H9 (cell line): ENCODE measurements at regions not wholly inside any gene's neighbourhood (a gene's known extent, or its start where the extent isn't known, plus 50 kb on each side); places are given as distances from the start of the nearest gene placed in this dataset.

Experiments used
- DNase-seq: peaks from one replicate; pipeline ENCODE4 v3.0.0-alpha.2; 2017
- H2AFZ ChIP-seq: one replicate; pipeline ENCODE4 v1.6.1; 2013; ENCODE audit warnings: mild to moderate bottlenecking, low read length, control low read depth, moderate library complexity
- H2AK5ac ChIP-seq: 2 replicates; pipeline ENCODE4 v1.6.1; 2013; ENCODE audit warnings: low read length, control low read depth, mixed read lengths; ENCODE audit not compliant: insufficient read length
- H2BK120ac ChIP-seq: one replicate; pipeline ENCODE4 v1.6.1; 2013; ENCODE audit warnings: low read depth, mild to moderate bottlenecking, low read length, control low read depth, inconsistent platforms; ENCODE audit not compliant: poor library complexity, severe bottlenecking
- H2BK12ac ChIP-seq: 2 replicates; pipeline ENCODE4 v1.6.1; 2013; ENCODE audit warnings: low read length, control low read depth, mixed read lengths, low read depth; ENCODE audit not compliant: insufficient read length
- H2BK15ac ChIP-seq: 2 replicates; pipeline ENCODE4 v1.6.1; 2013; ENCODE audit warnings: low read depth, low read length, control low read depth
- H2BK20ac ChIP-seq: one replicate; pipeline ENCODE4 v1.6.1; 2013; ENCODE audit warnings: low read depth, mild to moderate bottlenecking, low read length, control low read depth, inconsistent platforms; ENCODE audit not compliant: poor library complexity, severe bottlenecking
- H2BK5ac ChIP-seq: 2 replicates; pipeline ENCODE4 v1.6.1; 2013; ENCODE audit warnings: low read length, control low read depth, mixed read lengths; ENCODE audit not compliant: insufficient read length
- H3K14ac ChIP-seq: 2 replicates; pipeline ENCODE4 v1.6.1; 2013; ENCODE audit warnings: low read length, control low read depth; ENCODE audit not compliant: insufficient read depth
- H3K18ac ChIP-seq: 2 replicates; pipeline ENCODE4 v1.6.1; 2013; ENCODE audit warnings: low read depth, mild to moderate bottlenecking, mixed read lengths, low read length, control low read depth; ENCODE audit not compliant: insufficient read length
- H3K23ac ChIP-seq: 2 replicates; pipeline ENCODE4 v1.6.1; 2013; ENCODE audit warnings: low read length, control low read depth, mixed read lengths, low read depth; ENCODE audit not compliant: insufficient read length
- H3K23me2 ChIP-seq: 2 replicates; pipeline ENCODE4 v1.6.1; 2013; ENCODE audit warnings: low read depth, mild to moderate bottlenecking, mixed read lengths, low read length, control low read depth; ENCODE audit not compliant: insufficient read length, poor library complexity, severe bottlenecking
- H3K27ac ChIP-seq: 2 replicates; pipeline ENCODE4 v1.5.1; 2013; ENCODE audit warnings: low read length, control low read depth, mixed read lengths, low read depth; ENCODE audit not compliant: insufficient read length
- H3K27me3 ChIP-seq: 2 replicates; pipeline ENCODE4 v1.6.1; 2013; ENCODE audit warnings: low read length, control low read depth, inconsistent platforms; ENCODE audit not compliant: insufficient read depth
- H3K4ac ChIP-seq: 2 replicates; pipeline ENCODE4 v1.6.1; 2013; ENCODE audit warnings: low read depth, mild to moderate bottlenecking, control low read depth, inconsistent platforms, low read length, moderate library complexity
- H3K4me1 ChIP-seq: 2 replicates; pipeline ENCODE4 v1.6.1; 2013; ENCODE audit warnings: low read length, control low read depth, inconsistent platforms; ENCODE audit not compliant: insufficient read depth
- H3K4me2 ChIP-seq: 2 replicates; pipeline ENCODE4 v1.6.1; 2013; ENCODE audit warnings: low read length, control low read depth, mixed read lengths; ENCODE audit not compliant: insufficient read length, insufficient read depth
- H3K56ac ChIP-seq: 2 replicates; pipeline ENCODE4 v1.6.1; 2013; ENCODE audit warnings: low read depth, mild to moderate bottlenecking, mixed read lengths, low read length, control low read depth; ENCODE audit not compliant: insufficient read length
- H3K79me1 ChIP-seq: 2 replicates; pipeline ENCODE4 v1.6.1; 2013; ENCODE audit warnings: low read depth, mild to moderate bottlenecking, moderate library complexity, low read length, control low read depth, inconsistent platforms; ENCODE audit not compliant: insufficient read depth, poor library complexity, severe bottlenecking
- H3K79me2 ChIP-seq: 2 replicates; pipeline ENCODE4 v1.6.1; 2013; ENCODE audit warnings: low read length, control low read depth, inconsistent platforms; ENCODE audit not compliant: insufficient read depth
- H3K9ac ChIP-seq: 2 replicates; pipeline ENCODE4 v1.6.1; 2013; ENCODE audit warnings: low read length, control low read depth, mixed read lengths; ENCODE audit not compliant: insufficient read length; ENCODE audit errors: extremely low read depth
- H3K9me3 ChIP-seq: one replicate; pipeline ENCODE4 v1.6.1; 2013; ENCODE audit warnings: low read depth, low read length, inconsistent platforms; ENCODE audit not compliant: control insufficient read depth
- H3T11ph ChIP-seq: one replicate; pipeline ENCODE4 v1.6.1; 2013; ENCODE audit warnings: mild to moderate bottlenecking, low read length, control low read depth, inconsistent platforms
- H4K20me1 ChIP-seq: one replicate; pipeline ENCODE4 v1.6.1; 2013; ENCODE audit not compliant: control insufficient read depth, insufficient read length, insufficient read depth
- H4K5ac ChIP-seq: 2 replicates; pipeline ENCODE4 v1.6.1; 2013; ENCODE audit warnings: low read depth, mild to moderate bottlenecking, mixed read lengths, low read length, control low read depth; ENCODE audit not compliant: insufficient read length
- H4K8ac ChIP-seq: replicated peaks from 2 replicates; pipeline ENCODE4 v1.6.1; 2013; ENCODE audit warnings: low read length, control low read depth, mixed read lengths, low read depth; ENCODE audit not compliant: insufficient read length
- H4K91ac ChIP-seq: 2 replicates; pipeline ENCODE4 v1.6.1; 2013; ENCODE audit warnings: low read depth, mild to moderate bottlenecking, moderate library complexity, mixed read lengths, low read length, control low read depth; ENCODE audit not compliant: insufficient read length
- H3K27ac Mint-ChIP-seq, 3 experiments: 2 replicates in 2 of 3; 3 replicates in 1 of 3; pipeline ENCODE4 v1.8.0; 2020 to 2021; ENCODE audit warnings: mixed read lengths in 3 of 3, mild to moderate bottlenecking in 1 of 3, moderate library complexity in 1 of 3
- H3K27me3 Mint-ChIP-seq: 2 replicates; pipeline ENCODE4 v1.8.0; 2021; ENCODE audit warnings: low read depth, mild to moderate bottlenecking, moderate library complexity, mixed read lengths
- H3K36me3 Mint-ChIP-seq, 3 experiments: 2 replicates in 2 of 3; 3 replicates in 1 of 3; pipeline ENCODE4 v1.8.0; 2020 to 2021; ENCODE audit warnings: low read depth in 3 of 3, mixed read lengths in 3 of 3; ENCODE audit not compliant: insufficient read depth in 1 of 3
- H3K4me1 Mint-ChIP-seq, 2 experiments: 2 replicates each; pipeline ENCODE4 v1.8.0; 2020; ENCODE audit warnings: mixed read lengths in 2 of 2
- H3K4me3 Mint-ChIP-seq, 2 experiments: 2 replicates in 1 of 2; 3 replicates in 1 of 2; pipeline ENCODE4 v1.8.0; 2020 to 2021; ENCODE audit warnings: mild to moderate bottlenecking in 2 of 2, mixed read lengths in 2 of 2, moderate library complexity in 1 of 2
- H3K9me3 Mint-ChIP-seq, 2 experiments: 2 replicates in 1 of 2; 3 replicates in 1 of 2; pipeline ENCODE4 v1.8.0; 2020; ENCODE audit warnings: mild to moderate bottlenecking in 2 of 2, mixed read lengths in 2 of 2, moderate library complexity in 1 of 2
- WGBS: extraction: QIAGEN DNeasy Blood & Tissue Kit; methylation state at CpG from one replicate; pipeline ENCODE4 v1.1.7; 2013; ENCODE audit warnings: missing lambda C conversion rate, low lambda C conversion rate, mixed read lengths; ENCODE audit not compliant: insufficient read length; ENCODE audit errors: extremely low coverage; 5-methylcytosine and 5-hydroxymethylcytosine counted together
- TF ChIP-seq, protein P1 (sequence below): fragments of 200-600 bp; sonication (generic); conservative IDR thresholded peaks from 3 replicates; pipeline ENCODE4 v1.8.0; 2021; ENCODE audit warnings: antibody characterized with exemption, mild to moderate bottlenecking

GRCh38 chr2:207351171-207351570 lies 178.6 kb upstream of the CREB1 start:
- no peak overlapping the region for H2BK20ac ChIP-seq
- no peak overlapping the region for H4K8ac ChIP-seq
- no CpG with 5 or more reads among the region's 1 CpG for WGBS
- no peak overlapping the region for H2BK5ac ChIP-seq
- no peak overlapping the region for H2BK12ac ChIP-seq
- no peaks in the 10 kb centered on the region for H3K27me3 ChIP-seq
- Mint-ChIP-seq H3K4me1 (peaks cover 11 to 15% of the 10 kb centered on the region in 2 experiments), H3K4me3 (no peak overlapping the region), H3K27me3 (no peaks in the 10 kb centered on the region), H3K27ac (no peak overlapping the region), H3K9me3 (peaks cover 14 to 18% of the 10 kb centered on the region in 2 experiments), H3K36me3 (peaks cover 9 to 14% (median 14%) of the 10 kb centered on the region in 3 experiments)
- H2BK15ac ChIP-seq, result no peak overlapping the region
- H3K9me3 ChIP-seq, result no peaks in the 10 kb centered on the region
- no peak overlapping the region for H2AK5ac ChIP-seq
- H2AFZ ChIP-seq, result no peak overlapping the region
- H3K14ac ChIP-seq, result no peak overlapping the region
- no peaks in the 10 kb centered on the region for H4K20me1 ChIP-seq
- TF ChIP-seq, protein P1, sequence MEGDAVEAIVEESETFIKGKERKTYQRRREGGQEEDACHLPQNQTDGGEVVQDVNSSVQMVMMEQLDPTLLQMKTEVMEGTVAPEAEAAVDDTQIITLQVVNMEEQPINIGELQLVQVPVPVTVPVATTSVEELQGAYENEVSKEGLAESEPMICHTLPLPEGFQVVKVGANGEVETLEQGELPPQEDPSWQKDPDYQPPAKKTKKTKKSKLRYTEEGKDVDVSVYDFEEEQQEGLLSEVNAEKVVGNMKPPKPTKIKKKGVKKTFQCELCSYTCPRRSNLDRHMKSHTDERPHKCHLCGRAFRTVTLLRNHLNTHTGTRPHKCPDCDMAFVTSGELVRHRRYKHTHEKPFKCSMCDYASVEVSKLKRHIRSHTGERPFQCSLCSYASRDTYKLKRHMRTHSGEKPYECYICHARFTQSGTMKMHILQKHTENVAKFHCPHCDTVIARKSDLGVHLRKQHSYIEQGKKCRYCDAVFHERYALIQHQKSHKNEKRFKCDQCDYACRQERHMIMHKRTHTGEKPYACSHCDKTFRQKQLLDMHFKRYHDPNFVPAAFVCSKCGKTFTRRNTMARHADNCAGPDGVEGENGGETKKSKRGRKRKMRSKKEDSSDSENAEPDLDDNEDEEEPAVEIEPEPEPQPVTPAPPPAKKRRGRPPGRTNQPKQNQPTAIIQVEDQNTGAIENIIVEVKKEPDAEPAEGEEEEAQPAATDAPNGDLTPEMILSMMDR, result no peak
- no peaks in the 10 kb centered on the region for H3K79me1 ChIP-seq
- H3K27ac ChIP-seq, result no peak overlapping the region
- no peaks in the 10 kb centered on the region for H3K79me2 ChIP-seq
- no peak overlapping the region for H4K5ac ChIP-seq
- no peak overlapping the region for H3T11ph ChIP-seq
- H3K4me2 ChIP-seq, result no peak overlapping the region
- H3K4me1 ChIP-seq, result no peaks in the 10 kb centered on the region
- H3K4ac ChIP-seq, result no peak overlapping the region
- no peak for DNase-seq
- H3K23me2 ChIP-seq, result no peaks in the 10 kb centered on the region
- no peak overlapping the region for H2BK120ac ChIP-seq
- no peak overlapping the region for H3K56ac ChIP-seq
- H3K23ac ChIP-seq, result no peak overlapping the region
- H4K91ac ChIP-seq, result no peak overlapping the region
- no peak overlapping the region for H3K18ac ChIP-seq
- no peak overlapping the region for H3K9ac ChIP-seq
